CD8-positive, alpha-beta memory T cell (primary cell): ENCODE measurements at regions not wholly inside any gene's neighbourhood (a gene's known extent, or its start where the extent isn't known, plus 50 kb on each side); places are given as distances from the start of the nearest gene placed in this dataset.
"Not testable (repeated sequence)": the region's sequence is repeated elsewhere in the genome, so short reads cannot be mapped to it uniquely, and the experiment has no call there.

ENCODE experiments used
- CTCF ChIA-PET: fragments of 350-600 bp; sonication (Branson Sonifier 250); formaldehyde crosslinking; loops from one replicate; lab custom pipeline; 2021; ENCODE audit warnings: antibody characterized with exemption; lab: Charles Lee
- POLR2A ChIA-PET: fragments of 350-600 bp; sonication (Branson Sonifier 250); formaldehyde crosslinking; loops from one replicate; lab custom pipeline; 2021; ENCODE audit warnings: antibody characterized with exemption; lab: Charles Lee
- DNase-seq, 5 donors: peaks; one replicate each; pipeline versions ENCODE4 v3.0.0 to v3.0.0-alpha.2; 2020 to 2022; ENCODE audit warnings: mixed read lengths in 1 of 5
- H3K27ac ChIP-seq: one replicate; pipeline ENCODE4 v1.7.0; 2013; ENCODE audit warnings: low read depth, mild to moderate bottlenecking, low read length, moderate library complexity
- H3K27me3 ChIP-seq: 2 replicates; pipeline ENCODE4 v1.7.0; 2013; ENCODE audit warnings: low read length, mild to moderate bottlenecking; ENCODE audit not compliant: insufficient read depth, poor library complexity, severe bottlenecking
- H3K36me3 ChIP-seq: 2 replicates; pipeline ENCODE4 v1.7.0; 2013; ENCODE audit warnings: mild to moderate bottlenecking, low read length, moderate library complexity; ENCODE audit not compliant: insufficient read depth
- H3K4me1 ChIP-seq: 2 replicates; pipeline ENCODE4 v1.7.0; 2013; ENCODE audit warnings: mild to moderate bottlenecking, low read length, moderate library complexity; ENCODE audit not compliant: insufficient read depth
- H3K4me3 ChIP-seq: 2 replicates; pipeline ENCODE4 v1.7.0; 2013; ENCODE audit warnings: mild to moderate bottlenecking, low read length
- H3K9me3 ChIP-seq: 2 replicates; pipeline ENCODE4 v1.7.0; 2013; ENCODE audit warnings: mild to moderate bottlenecking, low read length
- H3K27ac Mint-ChIP-seq, 8 donors: one replicate each; pipeline ENCODE4 v1.8.0; 2020 to 2021; ENCODE audit warnings: mixed read lengths in 8 of 8, mild to moderate bottlenecking in 6 of 8, inconsistent platforms in 3 of 8, moderate library complexity in 3 of 8
- H3K27me3 Mint-ChIP-seq, 2 donors: one replicate each; pipeline ENCODE4 v1.8.0; 2020 to 2021; ENCODE audit warnings: mixed read lengths in 2 of 2, mild to moderate bottlenecking in 1 of 2, moderate library complexity in 1 of 2
- H3K36me3 Mint-ChIP-seq, 3 donors: one replicate each; pipeline ENCODE4 v1.8.0; 2020 to 2021; ENCODE audit warnings: mixed read lengths in 3 of 3, inconsistent platforms in 1 of 3, mild to moderate bottlenecking in 1 of 3
- H3K4me1 Mint-ChIP-seq, 3 donors: one replicate each; pipeline ENCODE4 v1.8.0; 2020 to 2021; ENCODE audit warnings: mixed read lengths in 3 of 3, inconsistent platforms in 1 of 3, mild to moderate bottlenecking in 1 of 3
- H3K4me3 Mint-ChIP-seq, 7 donors: one replicate each; pipeline ENCODE4 v1.8.0; 2020 to 2021; ENCODE audit warnings: mixed read lengths in 7 of 7, mild to moderate bottlenecking in 6 of 7, moderate library complexity in 4 of 7, inconsistent platforms in 2 of 7
- H3K9me3 Mint-ChIP-seq, 5 donors: one replicate each; pipeline ENCODE4 v1.8.0; 2020 to 2022; ENCODE audit warnings: mixed read lengths in 5 of 5, mild to moderate bottlenecking in 3 of 5, moderate library complexity in 2 of 5, inconsistent platforms in 1 of 5

DNA sequence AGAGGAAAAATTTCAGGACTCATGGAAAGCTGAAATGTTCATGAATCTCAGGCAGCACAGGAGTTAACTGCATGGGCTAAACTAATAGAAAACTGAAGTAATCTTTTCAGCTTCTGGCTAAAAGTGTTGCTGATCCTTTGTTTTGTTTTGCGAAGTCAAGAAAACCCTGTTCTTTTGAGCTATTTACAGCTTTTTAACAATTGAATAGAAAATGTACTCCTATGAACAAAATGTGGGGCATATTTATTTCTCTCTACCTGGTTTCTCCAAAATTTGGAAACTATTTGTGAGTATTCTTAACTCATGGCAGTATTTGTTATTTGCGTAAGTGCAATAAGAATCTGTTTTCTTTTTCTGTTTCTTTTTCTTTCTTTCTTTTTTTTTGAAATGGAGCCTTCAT, 818.8 kb upstream of the CITED2 start:
- Mint-ChIP-seq H3K27ac (no peak overlapping the region), H3K4me1 (no peaks in the 10 kb centered on the region), H3K4me3 (no peak overlapping the region), H3K9me3 (peaks cover 3 to 14% (median 12%) of the 10 kb centered on the region in 5 donors), H3K36me3 (no peaks in the 10 kb centered on the region), H3K27me3 (peaks cover 2 to 5% of the 10 kb centered on the region in 2 donors)
- Histone ChIP-seq H3K4me1 (no peaks in the 10 kb centered on the region), H3K36me3 (no peaks in the 10 kb centered on the region), H3K27ac (no peak overlapping the region), H3K9me3 (no peaks in the 10 kb centered on the region), H3K27me3 (no peaks in the 10 kb centered on the region), H3K4me3 (no peak overlapping the region)
- peak in 1 of 5 donors; percentile 2 for DNase-seq
- CTCF ChIA-PET: no interaction called here
- POLR2A ChIA-PET: no interaction called here

GRCh38 chr6:140192018-140192417, 817.6 kb upstream of the CITED2 start:
- Histone ChIP-seq H3K27me3 (no peaks in the 10 kb centered on the region), H3K9me3 (no peaks in the 10 kb centered on the region), H3K4me3 (no peak overlapping the region), H3K27ac (no peak overlapping the region), H3K36me3 (no peaks in the 10 kb centered on the region), H3K4me1 (no peaks in the 10 kb centered on the region)
- no peak for DNase-seq
- peak overlapping the region in 1 of 8 donors; percentile 32 for H3K27ac Mint-ChIP-seq
- no peaks in the 10 kb centered on the region for H3K36me3 Mint-ChIP-seq
- H3K4me1 Mint-ChIP-seq: no peaks in the 10 kb centered on the region
- ChIA-PET CTCF (no interaction called here), POLR2A (no interaction called here)
- no peak overlapping the region for H3K4me3 Mint-ChIP-seq
- peaks cover 3 to 9% of the 10 kb centered on the region in 2 donors for H3K27me3 Mint-ChIP-seq
- peaks cover 7 to 21% (median 12%) of the 10 kb centered on the region in 5 donors for H3K9me3 Mint-ChIP-seq

- H3K27ac Mint-ChIP-seq, H3K4me1 Mint-ChIP-seq, H3K27ac ChIP-seq, DNase-seq, POLR2A ChIA-PET, H3K9me3 ChIP-seq, H3K4me3 Mint-ChIP-seq, H3K27me3 ChIP-seq, CTCF ChIA-PET, H3K27me3 Mint-ChIP-seq, H3K36me3 Mint-ChIP-seq, H3K4me1 ChIP-seq, H3K36me3 ChIP-seq, H3K4me3 ChIP-seq: not testable (repeated sequence)
- peaks cover 7 to 21% (median 14%) of the 10 kb centered on the region in 5 donors for H3K9me3 Mint-ChIP-seq
Measured at GRCh38 chr6:140189263-140189662, 814.8 kb upstream of the CITED2 start.

DNA sequence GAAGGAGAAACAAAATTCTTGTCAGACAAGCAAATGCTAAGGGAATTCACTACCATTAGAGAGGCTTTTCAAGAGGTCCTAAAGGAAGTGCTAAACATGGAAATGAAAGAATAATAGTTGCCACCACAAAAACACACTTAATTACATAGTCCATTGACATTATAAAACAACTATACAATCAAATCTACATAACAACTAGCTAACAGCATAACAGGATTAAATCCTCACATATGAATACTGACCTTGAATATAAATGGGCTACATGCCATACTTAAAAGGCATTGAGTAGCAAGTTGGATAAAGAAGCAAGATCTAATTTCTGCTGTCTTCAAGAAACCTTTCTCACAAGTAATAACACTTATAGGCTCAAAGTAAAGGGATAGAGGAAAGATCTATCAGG, 811.5 kb upstream of the CITED2 start:
- H3K4me1 Mint-ChIP-seq: no peaks in the 10 kb centered on the region
- H3K27ac Mint-ChIP-seq: no peak overlapping the region
- Histone ChIP-seq H3K9me3 (no peaks in the 10 kb centered on the region), H3K27me3 (no peaks in the 10 kb centered on the region), H3K36me3 (no peaks in the 10 kb centered on the region), H3K27ac (no peak overlapping the region), H3K4me3 (no peak overlapping the region), H3K4me1 (no peaks in the 10 kb centered on the region)
- peaks cover 0 to 11% (median 10%) of the 10 kb centered on the region in 5 donors for H3K9me3 Mint-ChIP-seq
- no peak for DNase-seq
- no peak overlapping the region for H3K4me3 Mint-ChIP-seq
- CTCF ChIA-PET: no interaction called here
- H3K36me3 Mint-ChIP-seq: no peaks in the 10 kb centered on the region
- peaks cover 4 to 6% of the 10 kb centered on the region in 2 donors for H3K27me3 Mint-ChIP-seq
- POLR2A ChIA-PET: no interaction called here

DNA sequence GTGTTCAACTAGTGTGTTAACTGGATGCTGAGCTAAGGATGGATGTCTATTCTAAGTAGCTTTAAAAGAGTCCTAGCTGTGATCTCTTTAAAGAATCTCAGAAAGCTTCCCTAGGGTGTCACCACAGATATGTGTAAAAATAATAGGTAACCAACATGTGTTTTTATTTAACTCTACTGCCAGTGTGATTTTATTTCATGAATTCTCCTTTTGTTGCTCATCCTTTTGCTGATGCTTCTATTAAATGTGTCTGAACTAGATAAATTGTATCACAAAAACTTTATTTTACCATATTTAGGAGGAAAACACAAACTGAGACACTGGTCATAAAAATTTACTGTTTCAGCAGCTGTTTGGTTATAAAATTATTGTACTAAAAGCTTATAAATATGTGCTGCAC, 809.4 kb upstream of the CITED2 start:
- ChIA-PET CTCF (no interaction called here), POLR2A (no interaction called here)
- no peak overlapping the region for H3K27ac Mint-ChIP-seq
- Histone ChIP-seq H3K27ac (no peak overlapping the region), H3K4me1 (no peaks in the 10 kb centered on the region), H3K36me3 (no peaks in the 10 kb centered on the region), H3K4me3 (no peak overlapping the region), H3K9me3 (no peaks in the 10 kb centered on the region), H3K27me3 (no peaks in the 10 kb centered on the region)
- no peaks in the 10 kb centered on the region for H3K36me3 Mint-ChIP-seq
- peaks cover 4 to 6% of the 10 kb centered on the region in 2 donors for H3K27me3 Mint-ChIP-seq
- no peaks in the 10 kb centered on the region for H3K4me1 Mint-ChIP-seq
- no peak for DNase-seq
- H3K9me3 Mint-ChIP-seq: peaks cover 0 to 11% (median 8%) of the 10 kb centered on the region in 5 donors
- H3K4me3 Mint-ChIP-seq: no peak overlapping the region

- peaks cover 1 to 6% of the 10 kb centered on the region in 2 donors for H3K27me3 Mint-ChIP-seq
- H3K4me3 Mint-ChIP-seq: no peak overlapping the region
- no peak overlapping the region for H3K27ac ChIP-seq
- H3K27ac Mint-ChIP-seq: no peak overlapping the region
- H3K36me3 Mint-ChIP-seq: no peaks in the 10 kb centered on the region
- no peaks in the 10 kb centered on the region for H3K27me3 ChIP-seq
- peaks cover 0 to 8% (median 3%) of the 10 kb centered on the region in 5 donors for H3K9me3 Mint-ChIP-seq
- CTCF ChIA-PET: no interaction called here
- no peaks in the 10 kb centered on the region for H3K4me1 Mint-ChIP-seq
- H3K9me3 ChIP-seq: no peaks in the 10 kb centered on the region
- H3K36me3 ChIP-seq: no peaks in the 10 kb centered on the region
- POLR2A ChIA-PET: interaction anchor here (0.6 kb wide), 1 partner anchor 8 kb away, joined by 3 read pairs; no protein-coding TSS in a partner anchor
- no peaks in the 10 kb centered on the region for H3K4me1 ChIP-seq
- no peak for DNase-seq
- no peak overlapping the region for H3K4me3 ChIP-seq
Measured at GRCh38 chr6:140182821-140183220, 808.4 kb upstream of the CITED2 start.

GRCh38 chr6:140181876-140182275, 807.4 kb upstream of the CITED2 start:
- CTCF ChIA-PET: no interaction called here

DNA sequence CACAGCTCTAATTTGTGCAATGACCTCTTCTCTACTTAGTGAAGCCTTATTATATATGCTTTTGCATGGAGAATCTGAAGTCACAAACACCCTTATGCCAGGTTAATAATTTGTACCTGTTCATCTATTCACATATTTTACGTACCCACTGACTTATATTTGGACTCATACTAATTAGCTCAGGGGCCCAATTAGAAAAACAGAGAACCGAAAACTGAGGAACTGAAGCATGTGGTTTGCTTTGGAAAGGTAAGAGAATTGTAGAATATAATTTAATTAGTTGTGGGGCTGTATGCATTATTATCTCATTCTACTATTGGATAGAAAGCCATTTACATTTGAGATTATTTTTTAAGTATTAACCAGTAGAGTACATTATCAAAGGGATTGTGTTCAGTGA, 805.9 kb upstream of the CITED2 start:
- H3K4me1 ChIP-seq: no peaks in the 10 kb centered on the region

More at GRCh38 chr6:140181876-140182275, 807.4 kb upstream of the CITED2 start:
- Histone ChIP-seq H3K4me1 (no peaks in the 10 kb centered on the region), H3K9me3 (no peaks in the 10 kb centered on the region), H3K27me3 (no peaks in the 10 kb centered on the region), H3K4me3 (no peak overlapping the region), H3K36me3 (no peaks in the 10 kb centered on the region), H3K27ac (no peak overlapping the region)
- no peak for DNase-seq
- Mint-ChIP-seq H3K4me1 (no peaks in the 10 kb centered on the region), H3K36me3 (no peaks in the 10 kb centered on the region), H3K27me3 (peaks cover 0 to 5% of the 10 kb centered on the region in 2 donors), H3K27ac (no peak overlapping the region), H3K4me3 (no peak overlapping the region), H3K9me3 (peaks cover 0 to 3% (median under 1%) of the 10 kb centered on the region in 5 donors)
- POLR2A ChIA-PET: no interaction called here

More for the DNA sequence above, 805.9 kb upstream of the CITED2 start:
- no peaks in the 10 kb centered on the region for H3K4me1 Mint-ChIP-seq
- H3K9me3 Mint-ChIP-seq: peaks cover 0 to 2% (median 0%) of the 10 kb centered on the region in 5 donors
- H3K4me3 Mint-ChIP-seq: no peak overlapping the region
- ChIA-PET CTCF (no interaction called here), POLR2A (no interaction called here)
- H3K27me3 Mint-ChIP-seq: peaks cover 0 to 5% of the 10 kb centered on the region in 2 donors
- Histone ChIP-seq H3K27ac (no peak overlapping the region), H3K36me3 (no peaks in the 10 kb centered on the region), H3K9me3 (no peaks in the 10 kb centered on the region), H3K27me3 (no peaks in the 10 kb centered on the region), H3K4me3 (no peak overlapping the region)
- H3K36me3 Mint-ChIP-seq: no peaks in the 10 kb centered on the region
- no peak for DNase-seq
- no peak overlapping the region for H3K27ac Mint-ChIP-seq
